Neural cell (in vitro differentiated cells): ENCODE measurements at regions not wholly inside any gene's neighbourhood (a gene's known extent, or its start where the extent isn't known, plus 50 kb on each side); places are given as distances from the start of the nearest gene placed in this dataset.
"Not testable (repeated sequence)": the region's sequence is repeated elsewhere in the genome, so short reads cannot be mapped to it uniquely, and the experiment has no call there.

Source experiments
- H2AFZ ChIP-seq: fragments of 200-600, 300-800 bp; sonication (generic), shearing (Covaris generic); 2 replicates; pipeline ENCODE4 v1.6.0; 2014; ENCODE audit warnings: low read depth, mild to moderate bottlenecking, antibody characterized with exemption, low read length, moderate library complexity
- H3F3A ChIP-seq: fragments of 200-600 bp; shearing (Covaris generic); 2 replicates; pipeline ENCODE4 v1.6.1; 2016; ENCODE audit warnings: mild to moderate bottlenecking, moderate library complexity, mixed read lengths, antibody characterized with exemption, low read length; ENCODE audit not compliant: insufficient read depth, poor library complexity, severe bottlenecking
- H3K27ac ChIP-seq: fragments of 200-600, 300-800 bp; sonication (generic), shearing (Covaris generic); 2 replicates; pipeline ENCODE4 v1.5.1; 2014; ENCODE audit warnings: mild to moderate bottlenecking, low read length, moderate library complexity
- H3K27me3 ChIP-seq: fragments of 300-800, 200-600 bp; sonication (generic), shearing (Covaris generic); 2 replicates; pipeline ENCODE4 v1.6.0; 2014; ENCODE audit warnings: mild to moderate bottlenecking, low read depth, low read length, moderate library complexity; ENCODE audit not compliant: insufficient read depth
- H3K36me3 ChIP-seq: fragments of 300-800, 200-600 bp; sonication (generic), shearing (Covaris generic); 2 replicates; pipeline ENCODE4 v1.5.1; 2014; ENCODE audit warnings: mild to moderate bottlenecking, antibody characterized with exemption, low read length, moderate library complexity; ENCODE audit not compliant: insufficient read depth
- H3K4me2 ChIP-seq: fragments of 300-800, 200-600 bp; sonication (generic), shearing (Covaris generic); 2 replicates; pipeline ENCODE4 v1.6.0; 2014; ENCODE audit warnings: mild to moderate bottlenecking, low read length
- H3K4me3 ChIP-seq: fragments of 300-800, 200-600 bp; sonication (generic), shearing (Covaris generic); 2 replicates; pipeline ENCODE4 v1.5.1; 2014; ENCODE audit warnings: mild to moderate bottlenecking, low read length, moderate library complexity
- H3K79me2 ChIP-seq: fragments of 200-600 bp; shearing (Covaris generic); replicated peaks from 2 replicates; pipeline ENCODE4 v1.6.0; 2014; ENCODE audit warnings: mild to moderate bottlenecking, low read length, moderate library complexity; ENCODE audit not compliant: insufficient read depth
- H3K9ac ChIP-seq: fragments of 300-800, 200-600 bp; sonication (generic), shearing (Covaris generic); 2 replicates; pipeline ENCODE4 v1.6.1; 2016; ENCODE audit warnings: mild to moderate bottlenecking, low read length, mixed read lengths
- H3K9me2 ChIP-seq: fragments of 200-600 bp; shearing (Covaris generic); 2 replicates; pipeline ENCODE4 v1.6.1; 2016; ENCODE audit warnings: mild to moderate bottlenecking, low read length, mixed read lengths; ENCODE audit not compliant: insufficient read depth
- H3K9me3 ChIP-seq: fragments of 200-600, 300-800 bp; sonication (generic), shearing (Covaris generic); 2 replicates; pipeline ENCODE4 v1.6.1; 2016; ENCODE audit warnings: mild to moderate bottlenecking, mixed run types, low read length, moderate library complexity, mixed read lengths
- H4K20me1 ChIP-seq: fragments of 200-600 bp; shearing (Covaris generic); 2 replicates; pipeline ENCODE4 v1.6.1; 2016; ENCODE audit warnings: mild to moderate bottlenecking, mixed run types; ENCODE audit not compliant: insufficient read depth
- EP300 ChIP-seq: fragments of 450-650 bp; conservative IDR thresholded peaks from 2 replicates; pipeline ENCODE4 v1.6.1; 2014; ENCODE audit warnings: antibody characterized with exemption, mild to moderate bottlenecking, moderate library complexity; ENCODE audit not compliant: poor library complexity, severe bottlenecking
- EZH2 ChIP-seq: fragments of 200-600, 300-800 bp; shearing (Covaris generic), sonication (generic); IDR thresholded peaks from 2 replicates; pipeline ENCODE4 v1.6.1; 2014; ENCODE audit warnings: antibody characterized with exemption, low read length, borderline replicate concordance, mild to moderate bottlenecking; ENCODE audit not compliant: insufficient read depth, poor library complexity, severe bottlenecking
- MXI1 ChIP-seq: fragments of 450-650 bp; conservative IDR thresholded peaks from 2 replicates; pipeline ENCODE4 v1.6.1; 2014; ENCODE audit warnings: antibody characterized with exemption, mild to moderate bottlenecking; ENCODE audit not compliant: poor library complexity, severe bottlenecking
- POLR2AphosphoS5 ChIP-seq: IDR thresholded peaks from 2 replicates; pipeline ENCODE4 v1.6.1; 2012
- RAD21 ChIP-seq: fragments of 450-650 bp; conservative IDR thresholded peaks from 2 replicates; pipeline ENCODE4 v1.6.1; 2014; ENCODE audit warnings: antibody characterized with exemption, mild to moderate bottlenecking, moderate library complexity
- SMC3 ChIP-seq: fragments of 450-650 bp; conservative IDR thresholded peaks from 2 replicates; pipeline ENCODE4 v1.6.1; 2014; ENCODE audit warnings: antibody characterized with exemption, mild to moderate bottlenecking, moderate library complexity; ENCODE audit not compliant: poor library complexity
- TAF1 ChIP-seq: IDR thresholded peaks from 2 replicates; pipeline ENCODE4 v1.6.1; 2012; ENCODE audit warnings: low read depth
- TF ChIP-seq, protein P1 (sequence below): fragments of 450-650 bp; IDR thresholded peaks from 2 replicates; pipeline ENCODE4 v1.5.1; 2014; ENCODE audit warnings: antibody characterized with exemption, mild to moderate bottlenecking, moderate library complexity; ENCODE audit not compliant: poor library complexity, severe bottlenecking
- TF ChIP-seq, protein P2 (sequence below): IDR thresholded peaks from 2 replicates; pipeline ENCODE4 v1.6.1; 2012; ENCODE audit warnings: borderline replicate concordance

DNA sequence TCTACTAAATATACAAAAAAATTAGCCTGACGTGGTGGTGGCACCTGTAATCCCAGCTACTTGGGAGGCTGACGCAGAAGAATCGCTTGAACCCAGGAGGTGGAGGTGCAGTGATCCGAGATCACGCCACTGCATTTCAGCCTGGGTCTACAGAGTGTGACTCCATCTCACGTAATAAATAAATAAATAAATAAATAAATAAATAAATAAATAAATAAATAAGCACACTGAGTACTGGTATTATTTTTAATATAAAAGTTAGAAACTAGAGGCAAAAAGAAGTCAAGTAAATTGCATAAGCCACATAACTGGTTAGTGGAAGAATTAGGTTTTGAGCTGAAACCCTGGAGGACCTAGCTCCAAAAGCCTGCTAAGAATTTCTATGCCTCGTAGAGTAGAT lies 1262.7 kb upstream of the PABPC4L start:
- Histone ChIP-seq H3K27me3 (no peaks in the 10 kb centered on the region), H4K20me1 (no peaks in the 10 kb centered on the region), H3K9ac (no peak overlapping the region), H3K9me2 (no peaks in the 10 kb centered on the region), H3K4me2 (no peak overlapping the region), H2AFZ (no peak overlapping the region), H3K9me3 (no peaks in the 10 kb centered on the region), H3K36me3 (no peaks in the 10 kb centered on the region), H3K79me2 (no peaks in the 10 kb centered on the region), H3K4me3 (no peak overlapping the region), H3K27ac (no peak overlapping the region), H3F3A (no peaks in the 10 kb centered on the region)
- TF ChIP-seq POLR2AphosphoS5 (no peak), EP300 (no peak), EZH2 (no peak), SMC3 (no peak), TAF1 (no peak), RAD21 (no peak), MXI1 (no peak)
- TF ChIP-seq, protein P1, sequence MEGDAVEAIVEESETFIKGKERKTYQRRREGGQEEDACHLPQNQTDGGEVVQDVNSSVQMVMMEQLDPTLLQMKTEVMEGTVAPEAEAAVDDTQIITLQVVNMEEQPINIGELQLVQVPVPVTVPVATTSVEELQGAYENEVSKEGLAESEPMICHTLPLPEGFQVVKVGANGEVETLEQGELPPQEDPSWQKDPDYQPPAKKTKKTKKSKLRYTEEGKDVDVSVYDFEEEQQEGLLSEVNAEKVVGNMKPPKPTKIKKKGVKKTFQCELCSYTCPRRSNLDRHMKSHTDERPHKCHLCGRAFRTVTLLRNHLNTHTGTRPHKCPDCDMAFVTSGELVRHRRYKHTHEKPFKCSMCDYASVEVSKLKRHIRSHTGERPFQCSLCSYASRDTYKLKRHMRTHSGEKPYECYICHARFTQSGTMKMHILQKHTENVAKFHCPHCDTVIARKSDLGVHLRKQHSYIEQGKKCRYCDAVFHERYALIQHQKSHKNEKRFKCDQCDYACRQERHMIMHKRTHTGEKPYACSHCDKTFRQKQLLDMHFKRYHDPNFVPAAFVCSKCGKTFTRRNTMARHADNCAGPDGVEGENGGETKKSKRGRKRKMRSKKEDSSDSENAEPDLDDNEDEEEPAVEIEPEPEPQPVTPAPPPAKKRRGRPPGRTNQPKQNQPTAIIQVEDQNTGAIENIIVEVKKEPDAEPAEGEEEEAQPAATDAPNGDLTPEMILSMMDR, result no peak
- TF ChIP-seq, protein P2, sequence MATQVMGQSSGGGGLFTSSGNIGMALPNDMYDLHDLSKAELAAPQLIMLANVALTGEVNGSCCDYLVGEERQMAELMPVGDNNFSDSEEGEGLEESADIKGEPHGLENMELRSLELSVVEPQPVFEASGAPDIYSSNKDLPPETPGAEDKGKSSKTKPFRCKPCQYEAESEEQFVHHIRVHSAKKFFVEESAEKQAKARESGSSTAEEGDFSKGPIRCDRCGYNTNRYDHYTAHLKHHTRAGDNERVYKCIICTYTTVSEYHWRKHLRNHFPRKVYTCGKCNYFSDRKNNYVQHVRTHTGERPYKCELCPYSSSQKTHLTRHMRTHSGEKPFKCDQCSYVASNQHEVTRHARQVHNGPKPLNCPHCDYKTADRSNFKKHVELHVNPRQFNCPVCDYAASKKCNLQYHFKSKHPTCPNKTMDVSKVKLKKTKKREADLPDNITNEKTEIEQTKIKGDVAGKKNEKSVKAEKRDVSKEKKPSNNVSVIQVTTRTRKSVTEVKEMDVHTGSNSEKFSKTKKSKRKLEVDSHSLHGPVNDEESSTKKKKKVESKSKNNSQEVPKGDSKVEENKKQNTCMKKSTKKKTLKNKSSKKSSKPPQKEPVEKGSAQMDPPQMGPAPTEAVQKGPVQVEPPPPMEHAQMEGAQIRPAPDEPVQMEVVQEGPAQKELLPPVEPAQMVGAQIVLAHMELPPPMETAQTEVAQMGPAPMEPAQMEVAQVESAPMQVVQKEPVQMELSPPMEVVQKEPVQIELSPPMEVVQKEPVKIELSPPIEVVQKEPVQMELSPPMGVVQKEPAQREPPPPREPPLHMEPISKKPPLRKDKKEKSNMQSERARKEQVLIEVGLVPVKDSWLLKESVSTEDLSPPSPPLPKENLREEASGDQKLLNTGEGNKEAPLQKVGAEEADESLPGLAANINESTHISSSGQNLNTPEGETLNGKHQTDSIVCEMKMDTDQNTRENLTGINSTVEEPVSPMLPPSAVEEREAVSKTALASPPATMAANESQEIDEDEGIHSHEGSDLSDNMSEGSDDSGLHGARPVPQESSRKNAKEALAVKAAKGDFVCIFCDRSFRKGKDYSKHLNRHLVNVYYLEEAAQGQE, result no peak

DNA sequence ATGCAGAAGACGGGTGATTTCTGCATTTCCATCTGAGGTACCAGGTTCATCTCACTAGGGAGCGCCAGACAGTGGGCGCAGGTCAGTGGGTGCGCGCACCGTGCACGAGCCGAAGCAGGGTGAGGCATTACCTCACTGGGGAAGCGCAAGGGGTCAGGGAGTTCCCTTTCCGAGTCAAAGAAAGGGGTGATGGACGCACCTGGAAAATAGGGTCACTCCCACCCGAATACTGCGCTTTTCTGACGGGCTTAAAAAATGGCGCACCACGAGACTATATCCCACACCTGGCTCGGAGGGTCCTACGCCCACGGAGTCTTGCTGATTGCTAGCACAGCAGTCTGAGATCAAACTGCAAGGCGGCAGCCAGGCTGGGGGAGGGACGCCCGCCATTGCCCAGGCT lies 1246.0 kb upstream of the PABPC4L start:
- not testable (repeated sequence) for H3K9me2 ChIP-seq, H3K9ac ChIP-seq, H3K9me3 ChIP-seq, H3K27ac ChIP-seq, H4K20me1 ChIP-seq, H3K4me3 ChIP-seq, H3K27me3 ChIP-seq, H3F3A ChIP-seq, H2AFZ ChIP-seq, H3K4me2 ChIP-seq, H3K36me3 ChIP-seq, H3K79me2 ChIP-seq

DNA sequence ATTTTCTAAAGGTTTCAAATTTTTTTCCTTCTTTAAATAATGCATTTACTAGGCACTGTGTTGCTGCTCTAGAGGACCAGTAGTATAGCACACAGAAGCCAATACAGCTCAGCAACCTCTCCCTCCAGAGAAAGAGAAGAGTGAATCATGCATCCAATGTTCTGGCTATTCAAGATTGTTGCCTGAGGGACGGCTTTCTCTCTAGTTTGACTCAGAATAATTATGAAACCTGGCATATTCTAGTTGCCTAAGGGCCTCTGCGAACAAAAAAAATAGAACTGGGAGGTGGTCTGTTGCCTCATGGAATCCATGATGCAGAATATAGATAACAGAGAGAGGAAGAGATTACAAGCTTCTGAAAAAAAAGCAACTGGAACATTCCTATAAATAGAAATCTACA lies 1233.3 kb upstream of the PABPC4L start:
- H3K9ac ChIP-seq, result no peak overlapping the region
- H3F3A ChIP-seq, result no peaks in the 10 kb centered on the region
- no peaks in the 10 kb centered on the region for H3K36me3 ChIP-seq
- H3K4me3 ChIP-seq, result no peak overlapping the region
- H3K9me3 ChIP-seq, result no peaks in the 10 kb centered on the region
- H3K9me2 ChIP-seq, result no peaks in the 10 kb centered on the region
- TF ChIP-seq EZH2 (no peak), MXI1 (no peak), TAF1 (no peak), EP300 (no peak), SMC3 (no peak), POLR2AphosphoS5 (no peak), RAD21 (no peak)
- TF ChIP-seq, protein P1, result no peak
- TF ChIP-seq, protein P2, result no peak
- H3K79me2 ChIP-seq, result no peaks in the 10 kb centered on the region
- H2AFZ ChIP-seq, result no peak overlapping the region
- no peak overlapping the region for H3K27ac ChIP-seq
- no peak overlapping the region for H3K4me2 ChIP-seq
- H4K20me1 ChIP-seq, result no peaks in the 10 kb centered on the region
- H3K27me3 ChIP-seq, result no peaks in the 10 kb centered on the region
